ENCODE measurements at regions not wholly inside any gene's neighbourhood (a gene's known extent, or its start where the extent isn't known, plus 50 kb on each side); places are given as distances from the start of the nearest gene placed in this dataset.
"Not testable (repeated sequence)": the region's sequence is repeated elsewhere in the genome, so short reads cannot be mapped to it uniquely, and the experiment has no call there.

DNA sequence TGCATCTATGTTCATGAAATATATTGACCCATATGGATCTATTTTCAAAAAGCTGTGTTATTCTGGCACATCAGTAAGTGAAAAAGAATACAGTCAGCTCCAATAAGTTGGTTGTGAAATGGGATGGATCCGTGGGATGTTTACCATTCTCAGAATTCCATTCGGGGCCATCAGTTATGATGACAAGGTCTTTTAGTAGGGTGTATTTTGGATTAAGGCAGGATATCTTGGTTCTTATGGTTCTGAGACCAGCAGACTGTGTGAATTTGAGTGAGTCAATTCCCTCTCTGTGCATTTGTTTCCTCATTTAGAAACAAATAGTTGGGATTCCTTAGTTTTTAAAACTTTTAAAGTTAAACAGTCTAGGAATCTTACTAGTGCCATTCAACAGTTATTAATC lies 287.4 kb downstream of the CD109 start:
- Histone ChIP-seq H3K36me3 (ENCODE audit: control insufficient read depth in 2 of 2, insufficient read depth in 2 of 2, low read length in 2 of 2) (no peaks in the 10 kb centered on the region), H3K27ac (ENCODE audit: low read length) (no peak overlapping the region), H3K4me3 (ENCODE audit: low read length in 2 of 2) (no peak overlapping the region), H3K4me1 (ENCODE audit: control insufficient read depth, insufficient read depth, low read length) (no peaks in the 10 kb centered on the region), H3K9ac (ENCODE audit: low read length in 2 of 2) (no peak overlapping the region), H3K9me3 (ENCODE audit: control insufficient read depth in 2 of 2, low read length in 2 of 2) (no peaks in the 10 kb centered on the region), H3K27me3 (ENCODE audit: control insufficient read depth in 1 of 2, insufficient read depth in 2 of 2, low read length in 2 of 2) (no peaks in the 10 kb centered on the region)

DNA sequence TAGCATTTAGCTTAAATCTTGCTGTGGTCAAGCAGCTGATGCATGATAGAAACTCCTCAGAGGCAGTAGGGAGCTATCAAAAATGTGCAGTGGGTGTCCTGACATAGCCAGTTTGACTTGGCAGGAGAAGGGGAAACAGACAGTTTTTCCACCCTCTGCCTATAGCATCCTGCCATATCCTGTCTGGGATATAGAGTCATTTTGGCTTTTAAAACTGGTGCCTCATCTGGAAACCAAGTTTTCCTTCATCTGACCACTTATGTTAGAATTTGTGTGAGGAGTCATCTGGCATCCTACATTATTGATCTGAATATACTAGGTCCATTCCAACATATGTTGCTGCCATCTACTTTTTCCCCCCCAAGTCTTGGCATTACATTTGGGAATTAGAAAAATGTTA lies 284.1 kb downstream of the CD109 start:
- Histone ChIP-seq H3K27ac (ENCODE audit: low read length) (no peak overlapping the region), H3K36me3 (ENCODE audit: control insufficient read depth in 2 of 2, insufficient read depth in 2 of 2, low read length in 2 of 2) (no peaks in the 10 kb centered on the region), H3K4me1 (ENCODE audit: control insufficient read depth, insufficient read depth, low read length) (no peaks in the 10 kb centered on the region), H3K27me3 (ENCODE audit: control insufficient read depth in 1 of 2, insufficient read depth in 2 of 2, low read length in 2 of 2) (no peaks in the 10 kb centered on the region), H3K9me3 (ENCODE audit: control insufficient read depth in 2 of 2, low read length in 2 of 2) (no peaks in the 10 kb centered on the region), H3K9ac (ENCODE audit: low read length in 2 of 2) (no peak overlapping the region), H3K4me3 (ENCODE audit: low read length in 2 of 2) (no peak overlapping the region)

DNA sequence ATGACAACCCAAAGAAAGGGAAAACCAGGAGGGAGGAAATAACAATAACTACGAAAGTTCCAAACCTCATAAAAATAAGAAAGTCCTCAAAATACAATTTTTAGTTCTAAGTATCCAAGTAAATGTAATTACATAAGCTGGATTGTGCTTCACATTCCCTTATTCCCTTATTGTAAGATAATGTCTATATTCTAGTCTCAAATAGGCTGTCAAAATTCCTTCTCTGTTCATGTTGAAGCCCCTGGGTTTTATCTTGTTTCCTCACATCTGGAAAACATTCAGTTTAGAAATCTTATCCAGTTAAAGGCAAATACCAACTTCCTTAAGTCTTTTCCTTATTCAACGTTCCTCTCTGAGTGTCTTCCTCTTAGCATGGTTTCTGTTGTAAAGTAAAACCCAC lies 282.3 kb downstream of the CD109 start:
- Histone ChIP-seq H3K27ac (ENCODE audit: low read length) (no peak overlapping the region), H3K36me3 (ENCODE audit: control insufficient read depth in 2 of 2, insufficient read depth in 2 of 2, low read length in 2 of 2) (no peaks in the 10 kb centered on the region), H3K27me3 (ENCODE audit: control insufficient read depth in 1 of 2, insufficient read depth in 2 of 2, low read length in 2 of 2) (no peaks in the 10 kb centered on the region), H3K9ac (ENCODE audit: low read length in 2 of 2) (no peak overlapping the region), H3K4me1 (ENCODE audit: control insufficient read depth, insufficient read depth, low read length) (no peaks in the 10 kb centered on the region), H3K4me3 (ENCODE audit: low read length in 2 of 2) (no peak overlapping the region), H3K9me3 (ENCODE audit: control insufficient read depth in 2 of 2, low read length in 2 of 2) (no peaks in the 10 kb centered on the region)

DNA sequence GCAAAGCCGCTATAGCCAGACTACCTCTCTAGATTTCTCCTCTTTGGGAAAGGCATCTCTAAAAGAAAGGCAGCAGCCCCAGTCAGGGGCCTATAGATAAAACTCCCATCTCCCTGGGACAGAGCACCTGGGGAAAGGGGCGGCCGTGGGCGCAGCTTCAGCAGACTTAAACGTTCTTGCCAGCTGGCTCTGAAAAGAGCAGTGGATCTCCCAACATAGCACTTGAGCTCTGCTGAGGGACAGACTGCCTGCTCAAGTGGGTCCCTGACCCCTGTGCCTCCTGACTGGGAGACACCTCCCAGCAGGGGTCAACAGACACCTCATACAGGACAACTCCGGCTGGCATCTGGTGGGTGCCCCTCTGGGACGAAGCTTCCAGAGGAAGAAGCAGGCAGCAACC lies 276.5 kb downstream of the CD109 start:
- H3K4me1 ChIP-seq (ENCODE audit: control insufficient read depth, insufficient read depth, low read length); H3K27me3 ChIP-seq (ENCODE audit: control insufficient read depth in 1 of 2, insufficient read depth in 2 of 2, low read length in 2 of 2); H3K9ac ChIP-seq (ENCODE audit: low read length in 2 of 2); H3K4me3 ChIP-seq (ENCODE audit: low read length in 2 of 2); H3K27ac ChIP-seq (ENCODE audit: low read length); H3K9me3 ChIP-seq (ENCODE audit: control insufficient read depth in 2 of 2, low read length in 2 of 2); H3K36me3 ChIP-seq (ENCODE audit: control insufficient read depth in 2 of 2, insufficient read depth in 2 of 2, low read length in 2 of 2): not testable (repeated sequence)

DNA sequence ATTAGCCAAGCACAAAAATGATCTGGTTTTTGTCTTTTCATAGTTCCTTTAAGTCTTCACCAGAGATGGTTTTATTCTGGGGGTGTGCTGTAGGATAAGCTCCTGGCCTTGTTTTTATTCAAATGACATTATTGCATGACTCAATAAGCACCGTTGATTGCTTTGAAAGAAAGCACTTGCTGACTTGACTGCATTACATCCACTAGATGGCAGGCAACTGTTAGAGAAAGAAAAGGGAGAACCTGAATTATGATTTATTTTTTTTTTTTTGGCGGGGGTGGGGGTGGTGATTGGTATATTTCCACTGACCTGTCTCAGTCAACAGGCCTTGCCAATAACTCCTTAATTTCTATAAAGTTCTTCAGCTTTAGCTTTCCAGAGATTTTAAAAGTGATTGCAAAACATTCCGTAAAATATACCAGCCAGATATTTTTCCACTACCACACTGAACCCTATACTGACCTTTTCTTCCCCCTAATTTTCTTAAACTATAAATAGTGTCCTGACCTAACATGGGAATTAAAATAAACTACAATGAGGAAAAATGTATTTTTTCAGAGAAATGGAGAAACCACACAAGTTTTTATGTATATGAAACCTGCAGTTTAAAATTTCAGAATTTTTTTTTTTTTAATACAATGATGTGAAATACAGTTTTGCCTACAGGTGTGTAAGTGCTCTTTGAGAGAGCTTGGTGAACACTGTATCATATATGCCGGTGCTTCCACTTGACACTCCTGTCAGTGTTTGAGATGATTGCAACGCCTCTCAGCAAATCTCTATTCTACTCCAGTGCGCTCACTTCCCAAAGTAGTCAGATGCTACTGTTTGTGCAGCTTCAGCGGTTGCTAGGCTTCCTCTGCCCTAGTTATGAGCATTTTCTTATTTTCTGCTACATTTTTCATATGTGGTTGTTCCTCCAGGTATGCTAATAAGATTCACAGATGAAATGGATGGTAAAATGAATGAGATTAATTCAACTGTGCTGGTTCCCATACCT lies 274.3 kb downstream of the CD109 start:
- Histone ChIP-seq H3K27ac (ENCODE audit: low read length) (no peak overlapping the region), H3K36me3 (ENCODE audit: control insufficient read depth in 2 of 2, insufficient read depth in 2 of 2, low read length in 2 of 2) (no peaks in the 10 kb centered on the region), H3K4me1 (ENCODE audit: control insufficient read depth, insufficient read depth, low read length) (peaks cover 3% of the 10 kb centered on the region), H3K4me3 (ENCODE audit: low read length in 2 of 2) (no peak overlapping the region), H3K9me3 (ENCODE audit: control insufficient read depth in 2 of 2, low read length in 2 of 2) (no peaks in the 10 kb centered on the region), H3K27me3 (ENCODE audit: control insufficient read depth in 1 of 2, insufficient read depth in 2 of 2, low read length in 2 of 2) (no peaks in the 10 kb centered on the region), H3K9ac (ENCODE audit: low read length in 2 of 2) (no peak overlapping the region)

DNA sequence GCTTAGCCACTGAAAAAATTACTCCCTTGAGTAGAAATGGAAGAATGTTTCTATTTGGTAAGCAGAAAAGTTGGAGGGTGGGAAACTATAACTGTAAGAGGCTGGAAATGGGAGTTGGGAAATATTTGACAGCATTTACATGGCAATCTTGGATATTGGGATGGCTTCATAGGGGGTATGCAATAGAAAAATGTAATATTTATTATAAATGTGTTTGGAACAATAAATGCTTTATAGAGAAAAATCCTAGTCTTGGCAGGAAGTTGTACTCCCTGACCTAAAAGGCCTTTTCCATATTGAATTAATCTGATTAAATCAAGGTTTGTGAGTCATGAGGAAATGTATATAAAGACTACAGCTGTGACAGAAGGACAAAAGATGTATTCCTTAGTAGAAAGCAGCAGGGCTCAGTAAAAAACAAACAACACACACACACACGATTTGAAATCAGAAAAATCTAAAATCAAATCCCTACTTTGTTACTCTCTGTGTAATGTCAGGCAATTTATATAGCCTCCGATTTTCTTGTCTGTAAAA lies 272.3 kb downstream of the CD109 start:
- Histone ChIP-seq H3K27me3 (ENCODE audit: control insufficient read depth in 1 of 2, insufficient read depth in 2 of 2, low read length in 2 of 2) (no peaks in the 10 kb centered on the region), H3K4me3 (ENCODE audit: low read length in 2 of 2) (no peak overlapping the region), H3K27ac (ENCODE audit: low read length) (no peak overlapping the region), H3K9ac (ENCODE audit: low read length in 2 of 2) (no peak overlapping the region), H3K4me1 (ENCODE audit: control insufficient read depth, insufficient read depth, low read length) (peaks cover 3% of the 10 kb centered on the region), H3K36me3 (ENCODE audit: control insufficient read depth in 2 of 2, insufficient read depth in 2 of 2, low read length in 2 of 2) (no peaks in the 10 kb centered on the region), H3K9me3 (ENCODE audit: control insufficient read depth in 2 of 2, low read length in 2 of 2) (no peaks in the 10 kb centered on the region)

DNA sequence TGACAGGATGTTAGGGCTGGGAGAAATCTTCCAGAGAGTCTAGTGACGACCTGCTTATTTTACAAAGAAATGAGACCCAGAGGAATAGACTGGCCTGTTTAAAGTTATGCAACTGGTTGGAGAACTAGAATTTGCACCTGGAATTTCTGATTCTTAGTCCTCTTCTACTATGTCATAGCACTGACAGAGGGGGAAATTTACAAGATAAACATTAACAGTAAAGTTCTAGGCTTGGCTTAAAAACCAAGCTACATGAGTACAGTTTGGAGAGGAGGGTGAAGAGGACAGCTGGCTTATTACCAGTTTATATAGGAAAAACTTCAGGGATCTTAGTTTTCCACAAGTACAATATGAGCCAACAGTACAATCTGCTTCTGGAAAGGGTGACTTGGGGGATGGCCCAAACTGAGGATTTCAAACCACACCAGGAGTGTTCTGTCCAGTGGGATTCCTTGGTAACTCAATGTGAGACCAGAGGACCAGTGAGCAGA lies 269.6 kb downstream of the CD109 start:
- H3K9me3 ChIP-seq (ENCODE audit: control insufficient read depth in 2 of 2, low read length in 2 of 2), result no peaks in the 10 kb centered on the region
- no peak overlapping the region for H3K9ac ChIP-seq (ENCODE audit: low read length in 2 of 2)
- H3K27ac ChIP-seq (ENCODE audit: low read length), result peak overlapping the region; percentile 37

DNA sequence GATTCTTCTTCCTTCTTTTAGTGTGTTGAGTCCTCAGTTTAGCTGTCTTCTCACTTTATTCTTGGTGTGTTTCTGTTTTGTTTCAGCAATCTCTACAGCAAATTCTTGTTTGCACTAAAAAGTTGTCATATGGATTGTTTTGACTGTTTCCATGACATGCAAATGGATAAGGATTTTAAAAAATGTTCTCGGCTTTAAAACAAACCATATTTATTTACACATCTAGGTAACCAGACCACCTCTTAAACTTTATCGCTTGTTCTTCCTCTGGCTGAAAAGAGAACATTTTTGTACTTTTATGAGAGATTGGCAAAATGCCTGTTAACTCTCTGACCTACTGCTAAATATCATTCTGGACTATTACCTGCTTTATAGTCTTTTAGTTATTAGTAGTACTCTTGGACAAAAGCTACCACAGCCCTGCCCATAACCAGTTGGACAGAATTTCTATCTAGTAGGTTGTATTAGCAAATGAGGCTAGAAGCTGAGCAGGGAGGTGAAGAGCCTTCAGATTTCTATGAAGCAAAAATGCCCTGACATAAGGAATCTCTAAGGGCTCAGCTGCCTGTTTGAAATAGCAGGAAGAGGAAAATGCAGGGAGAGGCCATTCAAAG lies 268.3 kb downstream of the CD109 start:
- Histone ChIP-seq H3K9ac (ENCODE audit: low read length in 2 of 2) (no peak overlapping the region), H3K27me3 (ENCODE audit: control insufficient read depth in 1 of 2, insufficient read depth in 2 of 2, low read length in 2 of 2) (no peaks in the 10 kb centered on the region), H3K27ac (ENCODE audit: low read length) (no peak overlapping the region), H3K9me3 (ENCODE audit: control insufficient read depth in 2 of 2, low read length in 2 of 2) (no peaks in the 10 kb centered on the region), H3K4me3 (ENCODE audit: low read length in 2 of 2) (no peak overlapping the region), H3K4me1 (ENCODE audit: control insufficient read depth, insufficient read depth, low read length) (no peaks in the 10 kb centered on the region), H3K36me3 (ENCODE audit: control insufficient read depth in 2 of 2, insufficient read depth in 2 of 2, low read length in 2 of 2) (no peaks in the 10 kb centered on the region)

More for the DNA sequence above, 269.6 kb downstream of the CD109 start:
- Histone ChIP-seq H3K36me3 (ENCODE audit: control insufficient read depth in 2 of 2, insufficient read depth in 2 of 2, low read length in 2 of 2) (no peaks in the 10 kb centered on the region), H3K4me1 (ENCODE audit: control insufficient read depth, insufficient read depth, low read length) (peaks cover 3% of the 10 kb centered on the region), H3K27me3 (ENCODE audit: control insufficient read depth in 1 of 2, insufficient read depth in 2 of 2, low read length in 2 of 2) (no peaks in the 10 kb centered on the region), H3K4me3 (ENCODE audit: low read length in 2 of 2) (no peak overlapping the region)

DNA sequence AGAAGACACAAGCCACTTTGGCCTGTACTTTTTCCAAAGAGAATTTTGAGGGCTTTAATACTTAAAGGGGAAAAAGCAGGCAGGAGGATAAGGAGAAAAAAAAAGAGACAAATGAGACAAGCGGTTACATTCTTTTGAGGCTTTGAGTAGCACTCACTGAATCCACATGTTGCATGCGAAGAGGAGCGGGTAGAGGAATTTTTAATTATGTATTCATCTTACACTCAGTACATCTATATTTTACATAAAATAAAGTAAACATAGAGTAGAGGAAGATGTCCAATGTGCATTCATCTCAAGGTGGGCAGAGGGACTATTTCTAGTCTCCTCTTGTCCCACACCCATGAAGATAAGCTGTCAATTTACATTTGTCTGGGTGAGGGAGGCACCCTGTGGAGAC lies 266.9 kb downstream of the CD109 start:
- no peak overlapping the region for H3K9ac ChIP-seq (ENCODE audit: low read length in 2 of 2)

DNA sequence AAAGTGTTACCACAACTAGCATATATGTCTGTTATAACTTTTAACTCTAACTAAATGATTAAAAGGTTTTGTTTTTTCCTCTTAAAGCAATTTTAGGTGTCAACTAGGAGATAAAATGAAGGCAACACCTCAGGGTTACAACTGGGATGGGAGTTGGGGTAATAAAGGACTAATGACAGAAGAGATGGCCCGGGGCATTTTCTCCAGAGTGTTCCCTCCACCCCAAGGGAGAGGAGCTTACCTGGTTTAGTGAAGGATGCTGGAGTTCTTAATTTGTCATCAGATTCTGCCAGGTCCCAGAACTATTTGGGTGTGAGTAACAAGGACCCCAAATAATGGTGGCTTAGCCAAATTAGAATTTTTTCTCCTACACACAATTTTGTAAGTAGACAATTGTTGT lies 260.3 kb downstream of the CD109 start:
- H3K4me1 ChIP-seq (ENCODE audit: control insufficient read depth, insufficient read depth, low read length), result no peaks in the 10 kb centered on the region
- H3K9me3 ChIP-seq (ENCODE audit: control insufficient read depth in 2 of 2, low read length in 2 of 2), result no peaks in the 10 kb centered on the region
- H3K36me3 ChIP-seq (ENCODE audit: control insufficient read depth in 2 of 2, insufficient read depth in 2 of 2, low read length in 2 of 2), result no peaks in the 10 kb centered on the region
- H3K27ac ChIP-seq (ENCODE audit: low read length), result no peak overlapping the region
- no peak overlapping the region for H3K4me3 ChIP-seq (ENCODE audit: low read length in 2 of 2)
- no peaks in the 10 kb centered on the region for H3K27me3 ChIP-seq (ENCODE audit: control insufficient read depth in 1 of 2, insufficient read depth in 2 of 2, low read length in 2 of 2)
- H3K9ac ChIP-seq (ENCODE audit: low read length in 2 of 2), result no peak overlapping the region

More for the DNA sequence above, 266.9 kb downstream of the CD109 start:
- no peaks in the 10 kb centered on the region for H3K27me3 ChIP-seq (ENCODE audit: control insufficient read depth in 1 of 2, insufficient read depth in 2 of 2, low read length in 2 of 2)
- no peaks in the 10 kb centered on the region for H3K36me3 ChIP-seq (ENCODE audit: control insufficient read depth in 2 of 2, insufficient read depth in 2 of 2, low read length in 2 of 2)
- no peaks in the 10 kb centered on the region for H3K4me1 ChIP-seq (ENCODE audit: control insufficient read depth, insufficient read depth, low read length)
- no peak overlapping the region for H3K27ac ChIP-seq (ENCODE audit: low read length)
- H3K9me3 ChIP-seq (ENCODE audit: control insufficient read depth in 2 of 2, low read length in 2 of 2), result no peaks in the 10 kb centered on the region
- H3K4me3 ChIP-seq (ENCODE audit: low read length in 2 of 2), result no peak overlapping the region

All from stomach smooth muscle (tissue), 2 donors.